Transverse colon (tissue), 4 donors: ENCODE measurements at regions not wholly inside any gene's neighbourhood (a gene's known extent, or its start where the extent isn't known, plus 50 kb on each side); places are given as distances from the start of the nearest gene placed in this dataset.

Experiments
- EP300 ChIP-seq: sonication (generic); formaldehyde crosslinking; IDR thresholded peaks from one replicate; pipeline ENCODE4 v1.6.1; 2017; ENCODE audit warnings: antibody characterized with exemption, low read depth
- POLR2A ChIP-seq: fragments of 450-650 bp; IDR thresholded peaks from one replicate; pipeline ENCODE4 v1.6.1; 2016; ENCODE audit warnings: antibody characterized with exemption, mild to moderate bottlenecking, moderate library complexity
- POLR2AphosphoS5 ChIP-seq, 3 donors: sonication (generic); formaldehyde crosslinking; IDR thresholded peaks; one replicate each; pipeline ENCODE4 v1.6.1; 2016; ENCODE audit warnings: antibody characterized with exemption in 3 of 3
- TF ChIP-seq, protein P1 (sequence below), 5 experiments: fragments of 200-600 bp in 3 of 5; fragments of 450-650 bp in 2 of 5; sonication (generic) in 3 of 5; IDR thresholded peaks; 1 replicate in 2 of 5; 2 replicates in 3 of 5; pipeline ENCODE4 v1.5.1; 2016 to 2017; ENCODE audit warnings: antibody characterized with exemption in 5 of 5, inconsistent platforms in 3 of 5, mild to moderate bottlenecking in 2 of 5, moderate library complexity in 1 of 5

DNA sequence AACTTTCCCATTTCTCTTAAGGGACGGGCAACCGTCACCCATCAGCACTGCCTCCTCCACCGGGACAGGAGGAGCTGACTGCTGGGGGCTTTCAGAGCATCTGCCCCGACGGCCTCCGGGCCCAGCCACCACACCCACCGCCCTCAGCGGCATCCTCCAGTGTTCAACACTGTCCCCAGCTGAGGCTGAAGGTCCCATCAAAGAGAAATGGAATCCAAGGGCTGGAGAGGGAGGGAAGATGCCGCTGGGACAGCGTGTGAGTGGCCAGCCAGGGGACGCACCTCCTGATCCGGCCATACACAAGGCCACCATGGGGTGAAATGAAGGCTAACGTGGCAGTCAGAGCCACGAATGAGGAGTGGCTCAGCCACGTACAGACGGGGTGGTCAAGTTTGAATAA lies 153.6 kb upstream of the PPP2R2D start:
- TF ChIP-seq POLR2A (no peak), EP300 (no peak), POLR2AphosphoS5 (IDR thresholded peaks at IDR 0.05) (no peak)
- TF ChIP-seq, protein P1, sequence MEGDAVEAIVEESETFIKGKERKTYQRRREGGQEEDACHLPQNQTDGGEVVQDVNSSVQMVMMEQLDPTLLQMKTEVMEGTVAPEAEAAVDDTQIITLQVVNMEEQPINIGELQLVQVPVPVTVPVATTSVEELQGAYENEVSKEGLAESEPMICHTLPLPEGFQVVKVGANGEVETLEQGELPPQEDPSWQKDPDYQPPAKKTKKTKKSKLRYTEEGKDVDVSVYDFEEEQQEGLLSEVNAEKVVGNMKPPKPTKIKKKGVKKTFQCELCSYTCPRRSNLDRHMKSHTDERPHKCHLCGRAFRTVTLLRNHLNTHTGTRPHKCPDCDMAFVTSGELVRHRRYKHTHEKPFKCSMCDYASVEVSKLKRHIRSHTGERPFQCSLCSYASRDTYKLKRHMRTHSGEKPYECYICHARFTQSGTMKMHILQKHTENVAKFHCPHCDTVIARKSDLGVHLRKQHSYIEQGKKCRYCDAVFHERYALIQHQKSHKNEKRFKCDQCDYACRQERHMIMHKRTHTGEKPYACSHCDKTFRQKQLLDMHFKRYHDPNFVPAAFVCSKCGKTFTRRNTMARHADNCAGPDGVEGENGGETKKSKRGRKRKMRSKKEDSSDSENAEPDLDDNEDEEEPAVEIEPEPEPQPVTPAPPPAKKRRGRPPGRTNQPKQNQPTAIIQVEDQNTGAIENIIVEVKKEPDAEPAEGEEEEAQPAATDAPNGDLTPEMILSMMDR (IDR thresholded peaks at IDR 0.05), result no peak
